ENCODE measurements at regions not wholly inside any gene's neighbourhood (a gene's known extent, or its start where the extent isn't known, plus 50 kb on each side); places are given as distances from the start of the nearest gene placed in this dataset.

- TF ChIP-seq CTCF (IDR thresholded peaks at IDR 0.05) (no peak), MAX (CRISPR knock-in tag; IDR thresholded peaks at IDR 0.05) (no peak), SP1 (CRISPR knock-in tag; conservative IDR thresholded peaks at IDR 0.05) (no peak)
Observed at GRCh38 chr2:129459881-129460280, 519.6 kb upstream of the RAB6C start.
